ENCODE measurements at regions not wholly inside any gene's neighbourhood (a gene's known extent, or its start where the extent isn't known, plus 50 kb on each side); places are given as distances from the start of the nearest gene placed in this dataset.

- no peak for TF ChIP-seq CTCF (IDR thresholded peaks at IDR 0.05; ENCODE audit: insufficient read depth, low read depth, low read length, missing control alignments)
- DNase-seq (ENCODE audit: low read depth) = no peak
- no peak overlapping the region for H3K4me3 ChIP-seq (ENCODE audit: low read depth, low read length)
These were observed 106.8 kb downstream of the HNRNPLL start for GRCh38 chr2:38495880-38496279.

GRCh38 chr2:38494394-38494793 is 108.3 kb downstream of the HNRNPLL start:
- DNase-seq (ENCODE audit: low read depth) = no peak
- TF ChIP-seq CTCF (IDR thresholded peaks at IDR 0.05; ENCODE audit: insufficient read depth, low read depth, low read length, missing control alignments) = no peak
- H3K4me3 ChIP-seq (ENCODE audit: low read depth, low read length) = no peak overlapping the region

GRCh38 chr2:38492042-38492615 is 110.6 kb downstream of the HNRNPLL start:
- no peak for TF ChIP-seq CTCF (IDR thresholded peaks at IDR 0.05; ENCODE audit: insufficient read depth, low read depth, low read length, missing control alignments)
- no peak for DNase-seq (ENCODE audit: low read depth)
- no peak overlapping the region for H3K4me3 ChIP-seq (ENCODE audit: low read depth, low read length)

- H3K4me3 ChIP-seq (ENCODE audit: low read depth, low read length) = no peak overlapping the region
- no peak for DNase-seq (ENCODE audit: low read depth)
- no peak for TF ChIP-seq CTCF (IDR thresholded peaks at IDR 0.05; ENCODE audit: insufficient read depth, low read depth, low read length, missing control alignments)
These were observed 111.3 kb downstream of the HNRNPLL start for GRCh38 chr2:38491436-38491835.

GRCh38 chr2:38489846-38490245 is 112.8 kb upstream of the ATL2 start:
- no peak overlapping the region for H3K4me3 ChIP-seq (ENCODE audit: low read depth, low read length)
- TF ChIP-seq CTCF (IDR thresholded peaks at IDR 0.05; ENCODE audit: insufficient read depth, low read depth, low read length, missing control alignments) = no peak
- DNase-seq (ENCODE audit: low read depth) = no peak

- no peak for DNase-seq (ENCODE audit: low read depth)
- TF ChIP-seq CTCF (IDR thresholded peaks at IDR 0.05; ENCODE audit: insufficient read depth, low read depth, low read length, missing control alignments) = no peak
These were observed 110.8 kb upstream of the ATL2 start for GRCh38 chr2:38487852-38488251.

More at GRCh38 chr2:38487852-38488251, 110.8 kb upstream of the ATL2 start:
- no peak overlapping the region for H3K4me3 ChIP-seq (ENCODE audit: low read depth, low read length)
